ENCODE measurements at regions not wholly inside any gene's neighbourhood (a gene's known extent, or its start where the extent isn't known, plus 50 kb on each side); places are given as distances from the start of the nearest gene placed in this dataset.

GRCh38 chr18:5052491-5052890 is 144.6 kb downstream of the AKAIN1 start:
- Histone ChIP-seq H4K20me1 (ENCODE audit: insufficient read depth, low read length) (no peaks in the 10 kb centered on the region), H3K27ac (ENCODE audit: low read depth, low read length, poor library complexity, severe bottlenecking) (no peak overlapping the region), H3K79me2 (ENCODE audit: insufficient read depth, low read length) (no peaks in the 10 kb centered on the region), H2AFZ (ENCODE audit: low read length) (no peak overlapping the region), H3K4me3 (ENCODE audit: low read depth, low read length, poor library complexity, severe bottlenecking) (no peak overlapping the region), H3K9me3 (ENCODE audit: low read length) (no peaks in the 10 kb centered on the region), H3F3A (ENCODE audit: insufficient read depth, low read length) (no peaks in the 10 kb centered on the region), H3K36me3 (ENCODE audit: insufficient read depth, low read length) (no peaks in the 10 kb centered on the region), H3K4me2 (ENCODE audit: low read length) (no peak overlapping the region), H3K9me2 (ENCODE audit: low read depth, low read length) (no peaks in the 10 kb centered on the region), H3K9ac (ENCODE audit: low read length) (no peak overlapping the region), H3K27me3 (ENCODE audit: insufficient read depth, low read length) (no peaks in the 10 kb centered on the region), H3K4me1 (ENCODE audit: insufficient read depth, low read length, severe bottlenecking) (no peaks in the 10 kb centered on the region)
- TF ChIP-seq EZH2 (IDR thresholded peaks at IDR 0.05; ENCODE audit: borderline replicate concordance, low read length) (no peak), CTCF (IDR thresholded peaks at IDR 0.05; ENCODE audit: low read length) (no peak)

DNA sequence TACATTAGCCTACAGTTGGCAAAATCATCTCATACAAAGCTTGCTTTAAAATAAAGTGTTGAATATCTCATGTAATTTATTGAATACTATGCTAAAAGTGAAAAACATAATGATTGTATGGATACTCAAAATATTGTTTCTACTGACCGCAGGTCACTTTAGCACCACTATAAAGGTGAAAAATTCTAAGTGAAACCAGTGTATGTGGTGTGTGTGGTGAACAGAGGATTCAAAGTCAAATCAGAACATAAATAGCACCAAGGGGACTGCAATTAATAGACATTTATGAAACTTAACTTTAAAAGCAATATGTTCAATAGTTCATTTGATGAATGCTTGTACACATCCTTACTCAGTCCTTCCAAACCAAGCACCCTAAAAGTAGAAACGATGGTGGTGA is 145.8 kb downstream of the AKAIN1 start:
- Histone ChIP-seq H4K20me1 (ENCODE audit: insufficient read depth, low read length) (no peaks in the 10 kb centered on the region), H3K79me2 (ENCODE audit: insufficient read depth, low read length) (no peaks in the 10 kb centered on the region), H3K27ac (ENCODE audit: low read depth, low read length, poor library complexity, severe bottlenecking) (no peak overlapping the region), H3F3A (ENCODE audit: insufficient read depth, low read length) (no peaks in the 10 kb centered on the region), H3K9ac (ENCODE audit: low read length) (no peak overlapping the region), H3K9me3 (ENCODE audit: low read length) (no peaks in the 10 kb centered on the region), H3K4me3 (ENCODE audit: low read depth, low read length, poor library complexity, severe bottlenecking) (no peak overlapping the region), H3K4me1 (ENCODE audit: insufficient read depth, low read length, severe bottlenecking) (no peaks in the 10 kb centered on the region), H3K27me3 (ENCODE audit: insufficient read depth, low read length) (no peaks in the 10 kb centered on the region), H2AFZ (ENCODE audit: low read length) (no peak overlapping the region), H3K4me2 (ENCODE audit: low read length) (no peak overlapping the region), H3K36me3 (ENCODE audit: insufficient read depth, low read length) (no peaks in the 10 kb centered on the region), H3K9me2 (ENCODE audit: low read depth, low read length) (no peaks in the 10 kb centered on the region)
- TF ChIP-seq CTCF (IDR thresholded peaks at IDR 0.05; ENCODE audit: low read length) (no peak), EZH2 (IDR thresholded peaks at IDR 0.05; ENCODE audit: borderline replicate concordance, low read length) (no peak)

DNA sequence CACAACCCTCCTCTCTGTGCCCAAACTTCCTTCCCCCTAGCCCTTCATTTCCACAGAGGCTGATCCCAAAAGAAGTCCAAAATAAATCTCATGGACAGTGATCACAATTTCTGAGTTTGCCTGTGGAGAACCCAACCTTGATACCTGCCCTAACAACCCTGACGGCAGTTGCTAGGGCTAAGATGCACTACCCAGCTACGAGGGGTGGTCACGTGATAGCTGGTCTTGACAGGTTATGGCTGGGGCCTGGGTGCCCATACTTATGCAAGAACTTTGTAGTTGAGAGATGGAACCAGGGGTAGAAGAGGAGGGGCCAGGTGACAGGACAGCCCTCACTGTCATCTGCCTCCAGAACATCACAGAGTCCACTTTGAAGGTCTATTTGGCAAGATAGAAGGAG is 147.9 kb downstream of the AKAIN1 start:
- no peak overlapping the region for H2AFZ ChIP-seq (ENCODE audit: low read length)
- H4K20me1 ChIP-seq (ENCODE audit: insufficient read depth, low read length) = no peaks in the 10 kb centered on the region
- no peaks in the 10 kb centered on the region for H3K79me2 ChIP-seq (ENCODE audit: insufficient read depth, low read length)
- no peaks in the 10 kb centered on the region for H3K36me3 ChIP-seq (ENCODE audit: insufficient read depth, low read length)
- H3K9me3 ChIP-seq (ENCODE audit: low read length) = no peaks in the 10 kb centered on the region
- no peak overlapping the region for H3K9ac ChIP-seq (ENCODE audit: low read length)
- no peaks in the 10 kb centered on the region for H3K27me3 ChIP-seq (ENCODE audit: insufficient read depth, low read length)
- no peak overlapping the region for H3K4me3 ChIP-seq (ENCODE audit: low read depth, low read length, poor library complexity, severe bottlenecking)
- TF ChIP-seq CTCF (IDR thresholded peaks at IDR 0.05; ENCODE audit: low read length) (no peak), EZH2 (IDR thresholded peaks at IDR 0.05; ENCODE audit: borderline replicate concordance, low read length) (no peak)
- H3K27ac ChIP-seq (ENCODE audit: low read depth, low read length, poor library complexity, severe bottlenecking) = no peak overlapping the region
- H3K4me1 ChIP-seq (ENCODE audit: insufficient read depth, low read length, severe bottlenecking) = no peaks in the 10 kb centered on the region
- no peak overlapping the region for H3K4me2 ChIP-seq (ENCODE audit: low read length)
- H3K9me2 ChIP-seq (ENCODE audit: low read depth, low read length) = no peaks in the 10 kb centered on the region
- no peaks in the 10 kb centered on the region for H3F3A ChIP-seq (ENCODE audit: insufficient read depth, low read length)
